ENCODE measurements at regions not wholly inside any gene's neighbourhood (a gene's known extent, or its start where the extent isn't known, plus 50 kb on each side); places are given as distances from the start of the nearest gene placed in this dataset.

DNA sequence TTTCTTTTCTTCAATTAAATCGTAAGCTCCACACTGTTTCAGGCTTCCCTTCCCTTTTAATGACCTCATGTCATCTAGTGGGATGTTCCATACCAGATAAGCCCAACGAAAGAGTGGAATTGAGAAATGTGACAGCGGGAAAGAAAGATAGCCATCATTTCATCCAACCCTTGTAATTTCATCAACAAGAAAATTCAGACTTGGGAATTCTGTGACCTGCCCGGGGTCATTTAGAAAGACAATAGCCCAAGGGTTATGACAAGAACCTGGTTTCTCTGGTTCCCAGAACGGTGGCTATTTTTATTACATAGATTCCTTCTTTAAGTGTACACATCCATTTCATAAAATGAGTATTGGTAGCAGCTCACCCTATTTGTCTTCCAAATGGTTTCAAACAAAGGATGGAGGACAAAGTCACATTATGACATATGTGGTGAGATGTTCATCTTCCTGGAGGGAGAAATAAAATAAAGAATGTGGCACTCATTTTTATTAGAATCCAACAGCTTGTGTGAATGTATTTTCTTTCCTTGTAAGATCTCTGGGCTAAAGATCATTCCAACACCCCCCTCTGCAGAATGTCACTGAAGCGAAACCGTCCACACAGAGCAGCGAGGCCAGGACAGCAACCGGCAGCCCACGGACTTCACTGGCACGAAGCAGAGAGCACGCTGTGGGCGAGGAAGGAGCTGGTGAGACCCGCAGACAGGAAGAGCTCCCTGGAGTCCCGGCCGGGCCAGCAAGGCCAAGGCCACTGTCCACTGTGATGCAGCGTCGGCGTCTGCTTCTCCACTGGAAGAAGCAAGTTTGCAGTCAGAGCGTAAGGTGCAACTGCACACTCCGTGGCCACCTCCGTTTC lies 199.9 kb downstream of the KLF6 start:
- TF ChIP-seq, protein P1, sequence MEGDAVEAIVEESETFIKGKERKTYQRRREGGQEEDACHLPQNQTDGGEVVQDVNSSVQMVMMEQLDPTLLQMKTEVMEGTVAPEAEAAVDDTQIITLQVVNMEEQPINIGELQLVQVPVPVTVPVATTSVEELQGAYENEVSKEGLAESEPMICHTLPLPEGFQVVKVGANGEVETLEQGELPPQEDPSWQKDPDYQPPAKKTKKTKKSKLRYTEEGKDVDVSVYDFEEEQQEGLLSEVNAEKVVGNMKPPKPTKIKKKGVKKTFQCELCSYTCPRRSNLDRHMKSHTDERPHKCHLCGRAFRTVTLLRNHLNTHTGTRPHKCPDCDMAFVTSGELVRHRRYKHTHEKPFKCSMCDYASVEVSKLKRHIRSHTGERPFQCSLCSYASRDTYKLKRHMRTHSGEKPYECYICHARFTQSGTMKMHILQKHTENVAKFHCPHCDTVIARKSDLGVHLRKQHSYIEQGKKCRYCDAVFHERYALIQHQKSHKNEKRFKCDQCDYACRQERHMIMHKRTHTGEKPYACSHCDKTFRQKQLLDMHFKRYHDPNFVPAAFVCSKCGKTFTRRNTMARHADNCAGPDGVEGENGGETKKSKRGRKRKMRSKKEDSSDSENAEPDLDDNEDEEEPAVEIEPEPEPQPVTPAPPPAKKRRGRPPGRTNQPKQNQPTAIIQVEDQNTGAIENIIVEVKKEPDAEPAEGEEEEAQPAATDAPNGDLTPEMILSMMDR (IDR thresholded peaks at IDR 0.05; ENCODE audit: insufficient read depth, low read length) = no peak
- TF ChIP-seq POLR2AphosphoS5 (IDR thresholded peaks at IDR 0.05; ENCODE audit: low read depth) = no peak
